ENCODE measurements at regions not wholly inside any gene's neighbourhood (a gene's known extent, or its start where the extent isn't known, plus 50 kb on each side); places are given as distances from the start of the nearest gene placed in this dataset.

DNA sequence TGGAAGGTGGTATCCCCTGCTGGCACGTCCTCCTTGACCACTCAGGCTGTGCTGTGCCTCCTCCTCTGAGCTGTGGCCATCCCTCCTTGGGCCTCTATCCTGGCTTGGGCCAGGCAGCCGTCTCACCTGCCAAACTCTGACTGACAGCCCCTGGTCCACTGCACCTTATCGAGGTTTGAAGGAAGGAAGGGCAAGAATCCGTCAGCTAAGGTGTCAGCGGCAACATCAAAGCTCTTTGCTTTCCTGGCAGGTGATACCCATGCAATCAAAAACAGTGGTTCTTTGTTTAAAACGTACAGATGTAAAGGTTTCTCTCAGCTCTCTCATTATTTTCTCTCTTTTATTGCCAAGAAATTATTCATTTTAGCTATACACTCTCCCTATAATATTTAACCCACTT, 203.9 kb downstream of the TBXT start:
- TF ChIP-seq, protein P1, sequence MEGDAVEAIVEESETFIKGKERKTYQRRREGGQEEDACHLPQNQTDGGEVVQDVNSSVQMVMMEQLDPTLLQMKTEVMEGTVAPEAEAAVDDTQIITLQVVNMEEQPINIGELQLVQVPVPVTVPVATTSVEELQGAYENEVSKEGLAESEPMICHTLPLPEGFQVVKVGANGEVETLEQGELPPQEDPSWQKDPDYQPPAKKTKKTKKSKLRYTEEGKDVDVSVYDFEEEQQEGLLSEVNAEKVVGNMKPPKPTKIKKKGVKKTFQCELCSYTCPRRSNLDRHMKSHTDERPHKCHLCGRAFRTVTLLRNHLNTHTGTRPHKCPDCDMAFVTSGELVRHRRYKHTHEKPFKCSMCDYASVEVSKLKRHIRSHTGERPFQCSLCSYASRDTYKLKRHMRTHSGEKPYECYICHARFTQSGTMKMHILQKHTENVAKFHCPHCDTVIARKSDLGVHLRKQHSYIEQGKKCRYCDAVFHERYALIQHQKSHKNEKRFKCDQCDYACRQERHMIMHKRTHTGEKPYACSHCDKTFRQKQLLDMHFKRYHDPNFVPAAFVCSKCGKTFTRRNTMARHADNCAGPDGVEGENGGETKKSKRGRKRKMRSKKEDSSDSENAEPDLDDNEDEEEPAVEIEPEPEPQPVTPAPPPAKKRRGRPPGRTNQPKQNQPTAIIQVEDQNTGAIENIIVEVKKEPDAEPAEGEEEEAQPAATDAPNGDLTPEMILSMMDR (IDR thresholded peaks at IDR 0.05; ENCODE audit: low read length, missing control alignments) = no peak
- no peak overlapping the region for H3K4me3 ChIP-seq (replicated peaks; ENCODE audit: low read depth, low read length)
- no peak for DNase-seq (ENCODE audit: low read depth)

DNA sequence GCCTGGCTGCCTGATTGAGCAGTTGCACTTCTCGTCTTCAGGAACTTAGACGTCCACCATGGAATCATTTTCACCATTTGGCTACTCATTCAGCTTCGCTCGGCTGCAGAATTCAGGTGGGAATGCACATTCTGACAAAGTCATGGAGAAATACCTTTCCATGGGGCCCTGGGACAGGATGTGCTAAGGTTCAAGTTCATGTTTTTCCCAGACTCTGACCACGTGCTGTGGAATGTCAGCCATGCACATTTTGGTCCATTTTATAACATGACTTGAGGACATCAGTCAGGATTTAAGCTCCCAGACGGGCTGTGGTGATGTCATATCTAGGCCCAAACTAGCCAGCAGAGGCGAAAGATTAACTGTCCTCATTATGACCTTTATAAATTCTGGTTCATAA, 205.3 kb downstream of the TBXT start:
- DNase-seq (ENCODE audit: low read depth) = no peak
- no peak overlapping the region for H3K4me3 ChIP-seq (replicated peaks; ENCODE audit: low read depth, low read length)
- TF ChIP-seq, protein P1 (IDR thresholded peaks at IDR 0.05; ENCODE audit: low read length, missing control alignments) = no peak

DNA sequence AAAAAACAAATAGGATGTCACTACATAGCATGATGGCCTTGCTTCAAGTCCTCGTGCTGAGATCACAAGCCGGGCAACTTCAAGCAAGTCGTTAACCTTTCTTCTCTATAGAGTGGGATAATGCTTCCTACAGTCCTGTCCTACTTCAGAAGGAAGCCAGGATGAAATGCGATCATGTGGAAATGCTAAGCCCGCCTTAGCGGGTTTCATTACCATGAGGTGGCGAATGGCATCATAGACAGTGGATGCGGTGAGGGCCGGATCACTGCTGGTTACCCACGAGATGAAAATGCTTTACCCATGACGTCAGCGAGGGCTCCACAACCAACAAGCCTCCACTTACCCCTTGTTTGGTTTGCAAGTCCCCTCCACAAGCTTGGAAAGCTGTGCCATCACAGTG, 206.4 kb downstream of the TBXT start:
- TF ChIP-seq, protein P1 (IDR thresholded peaks at IDR 0.05; ENCODE audit: low read length, missing control alignments) = no peak
- H3K4me3 ChIP-seq (replicated peaks; ENCODE audit: low read depth, low read length) = no peak overlapping the region
- DNase-seq (ENCODE audit: low read depth) = no peak

DNA sequence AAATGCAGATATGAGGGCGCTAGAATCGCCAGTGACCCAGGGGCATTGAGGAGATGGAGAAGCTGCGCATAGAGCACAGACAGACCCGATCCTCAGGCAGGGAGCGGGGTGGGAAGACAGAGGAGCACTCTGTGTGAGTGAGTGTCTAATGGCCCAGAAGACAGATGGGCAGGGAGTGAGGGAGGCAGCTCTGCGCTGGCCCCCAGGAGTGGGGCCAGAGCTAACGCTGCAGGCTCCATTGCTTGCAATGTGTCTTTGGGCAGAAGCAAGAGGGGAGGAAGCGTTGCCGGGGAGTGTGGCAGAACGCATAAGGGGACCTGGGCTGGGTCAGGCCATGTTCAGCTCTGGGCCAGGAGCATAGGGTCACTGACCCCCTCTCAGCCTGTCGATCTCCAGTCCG, 207.0 kb downstream of the TBXT start:
- DNase-seq (ENCODE audit: low read depth) = no peak
- TF ChIP-seq, protein P1 (IDR thresholded peaks at IDR 0.05; ENCODE audit: low read length, missing control alignments) = no peak
- no peak overlapping the region for H3K4me3 ChIP-seq (replicated peaks; ENCODE audit: low read depth, low read length)

DNA sequence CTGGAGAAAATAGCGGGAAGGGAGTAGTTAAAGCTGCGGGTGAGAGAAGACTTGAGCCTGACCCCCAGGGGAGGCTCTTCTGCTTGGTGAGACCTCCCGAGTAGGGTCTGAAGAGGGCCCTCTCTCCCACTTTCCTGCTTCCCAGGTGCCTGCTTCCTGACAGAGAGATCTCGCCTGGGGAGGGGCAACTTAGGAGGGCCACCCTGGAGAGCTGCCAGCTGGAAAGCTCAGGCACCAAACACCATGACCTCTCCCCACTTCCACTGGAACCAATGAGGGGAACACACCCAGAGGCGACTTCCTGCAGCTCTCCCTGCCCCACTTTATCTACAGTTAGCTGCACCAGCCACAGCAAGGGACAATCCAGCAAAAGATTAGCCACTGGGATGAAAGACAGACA, 208.0 kb downstream of the TBXT start:
- DNase-seq (ENCODE audit: low read depth) = no peak
- TF ChIP-seq, protein P1 (IDR thresholded peaks at IDR 0.05; ENCODE audit: low read length, missing control alignments) = no peak
- no peak overlapping the region for H3K4me3 ChIP-seq (replicated peaks; ENCODE audit: low read depth, low read length)

DNA sequence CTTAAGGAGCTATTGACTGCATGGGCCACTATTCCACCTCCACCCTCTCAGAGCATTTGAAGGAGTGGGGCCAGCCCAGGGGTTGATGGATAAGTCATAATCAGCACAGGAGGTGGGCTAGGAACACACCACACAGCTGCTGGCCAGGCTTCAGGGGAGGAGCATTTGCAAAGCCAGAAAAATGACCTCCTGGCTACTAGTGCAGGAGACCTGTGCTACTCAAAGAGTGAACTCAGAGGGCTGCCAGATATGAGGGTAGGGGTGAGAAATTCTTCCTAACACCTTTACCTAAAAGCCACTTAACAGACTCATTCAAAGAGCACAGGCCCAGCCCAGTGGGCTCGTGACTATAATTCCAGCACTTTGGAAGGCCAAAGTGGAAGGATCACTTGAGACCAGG, 210.8 kb downstream of the TBXT start:
- no peak overlapping the region for H3K4me3 ChIP-seq (replicated peaks; ENCODE audit: low read depth, low read length)
- DNase-seq (ENCODE audit: low read depth) = no peak
- TF ChIP-seq, protein P1 (IDR thresholded peaks at IDR 0.05; ENCODE audit: low read length, missing control alignments) = no peak

DNA sequence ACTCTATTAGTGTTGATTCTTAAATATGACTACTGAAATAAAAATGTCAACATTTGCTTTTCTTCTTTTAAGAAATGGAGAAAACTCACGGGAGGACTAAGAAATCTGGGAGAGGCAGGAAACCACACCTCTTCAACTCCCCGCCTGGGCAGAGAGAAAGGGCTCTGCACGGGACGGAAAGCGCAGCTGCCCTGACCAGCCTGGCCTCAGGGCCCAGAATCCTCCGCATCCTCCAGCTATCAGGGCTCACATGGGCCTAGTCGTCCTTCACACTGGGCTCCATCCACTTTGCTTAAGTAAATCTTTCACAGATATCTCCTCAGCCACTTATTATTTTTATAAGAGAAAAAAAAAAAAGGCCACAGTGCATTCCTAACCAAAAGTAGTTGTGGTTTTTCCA, 215.1 kb downstream of the TBXT start:
- H3K4me3 ChIP-seq (replicated peaks; ENCODE audit: low read depth, low read length) = no peak overlapping the region
- TF ChIP-seq, protein P1 (IDR thresholded peaks at IDR 0.05; ENCODE audit: low read length, missing control alignments) = no peak
- DNase-seq (ENCODE audit: low read depth) = no peak
